ENCODE measurements at regions not wholly inside any gene's neighbourhood (a gene's known extent, or its start where the extent isn't known, plus 50 kb on each side); places are given as distances from the start of the nearest gene placed in this dataset.

DNA sequence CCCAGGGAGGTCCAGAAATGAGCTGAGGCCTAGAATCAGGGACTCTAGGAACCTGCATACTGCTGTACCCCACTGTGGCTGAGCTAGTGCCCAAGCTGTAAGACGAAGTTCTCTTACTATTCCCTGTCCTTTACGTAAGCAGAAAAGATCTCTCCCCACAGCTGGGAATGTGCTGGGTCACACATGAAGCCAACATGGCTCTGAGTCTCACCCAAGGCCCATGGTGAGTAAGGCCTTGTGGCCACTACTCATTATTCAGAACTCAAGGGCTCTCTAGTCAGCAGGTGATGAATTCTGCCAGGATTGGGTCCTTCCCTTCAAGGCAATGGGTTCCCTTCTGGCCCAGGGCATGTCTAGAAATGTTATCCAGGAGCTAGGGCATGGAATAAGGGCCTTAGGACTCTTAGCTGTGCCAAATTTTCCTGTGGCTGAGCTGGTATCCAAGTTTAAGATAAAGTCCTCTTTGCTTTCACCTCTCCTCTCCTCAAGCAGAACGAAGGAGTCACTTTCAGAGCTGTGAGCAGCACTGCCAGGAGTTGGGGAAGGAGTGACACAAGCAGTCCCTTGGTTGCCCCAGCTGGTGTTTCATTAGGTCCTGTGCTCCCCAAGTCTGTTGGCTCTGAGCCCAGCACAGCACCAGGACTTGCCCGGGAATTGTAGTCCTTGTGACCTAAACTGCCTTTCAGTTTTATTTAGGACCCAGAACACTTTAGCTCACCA lies 707.6 kb downstream of the SLC4A3 start:
- no peak overlapping the region for H3K9ac ChIP-seq (ENCODE audit: low read length)
- no peak overlapping the region for H3K4me3 ChIP-seq (ENCODE audit: low read depth, low read length)
- no peaks in the 10 kb centered on the region for H3K36me3 ChIP-seq (ENCODE audit: control insufficient read depth, insufficient read depth, low read length)
- no peaks in the 10 kb centered on the region for H3K4me1 ChIP-seq (ENCODE audit: control insufficient read depth, insufficient read depth, low read length)
- no peaks in the 10 kb centered on the region for H3K27me3 ChIP-seq (ENCODE audit: control insufficient read depth, insufficient read depth, low read length)
- no peak overlapping the region for H3K27ac ChIP-seq (ENCODE audit: low read depth, low read length)
- no peaks in the 10 kb centered on the region for H3K9me3 ChIP-seq (ENCODE audit: control insufficient read depth, insufficient read depth, low read depth, low read length)

DNA sequence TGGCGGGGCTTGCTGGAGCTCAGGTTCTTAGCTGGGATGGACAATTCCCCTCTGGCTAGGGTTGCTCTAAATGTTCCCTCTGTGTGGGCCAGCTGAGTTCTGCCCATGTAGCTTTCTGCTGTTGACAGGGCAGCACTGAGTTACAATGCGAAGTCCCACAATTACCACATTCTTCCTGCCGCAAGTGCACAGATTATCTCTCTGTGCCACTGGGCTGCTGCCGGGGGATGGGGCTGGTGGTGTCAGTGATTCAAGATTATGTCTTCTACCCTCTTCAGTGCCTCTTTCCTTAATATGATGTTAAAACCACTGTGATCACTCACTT lies 708.1 kb downstream of the SLC4A3 start:
- no peak overlapping the region for H3K27ac ChIP-seq (ENCODE audit: low read depth, low read length)
- H3K36me3 ChIP-seq (ENCODE audit: control insufficient read depth, insufficient read depth, low read length): no peaks in the 10 kb centered on the region
- H3K4me1 ChIP-seq (ENCODE audit: control insufficient read depth, insufficient read depth, low read length): no peaks in the 10 kb centered on the region
- no peaks in the 10 kb centered on the region for H3K27me3 ChIP-seq (ENCODE audit: control insufficient read depth, insufficient read depth, low read length)
- no peak overlapping the region for H3K4me3 ChIP-seq (ENCODE audit: low read depth, low read length)
- H3K9me3 ChIP-seq (ENCODE audit: control insufficient read depth, insufficient read depth, low read depth, low read length): no peaks in the 10 kb centered on the region
- no peak overlapping the region for H3K9ac ChIP-seq (ENCODE audit: low read length)

DNA sequence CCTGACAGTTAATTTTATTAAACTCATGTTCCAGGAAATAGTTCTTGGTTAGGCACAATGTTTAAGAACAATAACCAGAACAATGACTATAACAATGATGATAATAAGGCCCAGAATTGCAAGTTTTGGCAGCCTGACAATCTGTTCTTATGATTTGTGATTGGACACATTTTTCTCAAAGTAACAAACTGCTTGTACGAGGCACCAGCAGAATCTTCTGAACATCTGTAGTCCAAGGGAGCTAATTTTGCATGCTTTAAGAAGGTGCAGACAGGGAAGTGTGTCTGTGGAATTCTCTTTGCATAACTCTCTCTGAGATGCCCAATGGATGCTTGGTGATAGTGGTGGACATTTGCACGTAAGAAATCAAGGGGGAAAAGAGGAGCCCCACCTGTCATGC lies 709.3 kb downstream of the SLC4A3 start:
- H3K36me3 ChIP-seq (ENCODE audit: control insufficient read depth, insufficient read depth, low read length): no peaks in the 10 kb centered on the region
- H3K27me3 ChIP-seq (ENCODE audit: control insufficient read depth, insufficient read depth, low read length): no peaks in the 10 kb centered on the region
- H3K9me3 ChIP-seq (ENCODE audit: control insufficient read depth, insufficient read depth, low read depth, low read length): no peaks in the 10 kb centered on the region
- H3K9ac ChIP-seq (ENCODE audit: low read length): no peak overlapping the region
- H3K4me3 ChIP-seq (ENCODE audit: low read depth, low read length): no peak overlapping the region
- no peaks in the 10 kb centered on the region for H3K4me1 ChIP-seq (ENCODE audit: control insufficient read depth, insufficient read depth, low read length)
- no peak overlapping the region for H3K27ac ChIP-seq (ENCODE audit: low read depth, low read length)

DNA sequence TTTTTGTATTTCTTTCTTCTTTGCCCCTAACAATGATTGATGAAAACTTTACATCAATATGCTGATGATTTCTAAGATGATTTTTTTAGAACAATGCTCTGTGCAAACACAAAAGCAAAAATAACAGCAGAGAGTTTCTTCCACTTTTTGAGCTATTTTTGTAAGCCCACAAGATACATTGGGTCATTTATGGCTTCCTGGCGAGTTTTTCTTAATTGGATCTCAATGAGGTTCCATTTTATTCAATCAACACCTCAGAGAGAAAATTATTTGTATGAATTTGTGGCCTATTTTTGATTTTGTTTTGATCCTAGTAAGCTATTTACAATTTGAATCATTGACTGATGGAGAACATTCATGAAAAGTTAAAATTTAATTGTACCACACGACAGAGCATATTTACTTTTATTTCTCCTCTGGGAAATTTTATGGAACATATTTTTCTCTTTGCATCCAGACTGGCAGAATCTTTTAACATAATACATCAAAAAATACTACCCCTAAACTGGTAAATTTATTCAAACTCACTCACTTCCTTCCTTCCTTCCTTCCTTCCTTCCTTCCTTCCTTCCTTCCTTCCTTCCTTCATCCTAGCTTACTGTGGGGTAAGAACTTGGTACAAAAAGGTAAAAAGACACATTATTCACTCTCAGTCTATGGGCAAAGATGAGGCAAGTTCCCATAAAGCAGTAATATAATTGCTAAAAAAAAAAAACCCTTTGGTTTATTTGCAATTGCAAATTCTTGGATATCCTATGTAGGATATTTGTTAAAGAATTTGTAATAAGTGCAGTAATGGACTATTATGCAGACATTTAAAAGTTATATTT lies 710.4 kb downstream of the SLC4A3 start:
- H3K4me1 ChIP-seq (ENCODE audit: control insufficient read depth, insufficient read depth, low read length): no peaks in the 10 kb centered on the region
- no peaks in the 10 kb centered on the region for H3K27me3 ChIP-seq (ENCODE audit: control insufficient read depth, insufficient read depth, low read length)
- no peak overlapping the region for H3K27ac ChIP-seq (ENCODE audit: low read depth, low read length)
- H3K9me3 ChIP-seq (ENCODE audit: control insufficient read depth, insufficient read depth, low read depth, low read length): no peaks in the 10 kb centered on the region
- H3K36me3 ChIP-seq (ENCODE audit: control insufficient read depth, insufficient read depth, low read length): no peaks in the 10 kb centered on the region
- H3K4me3 ChIP-seq (ENCODE audit: low read depth, low read length): no peak overlapping the region
- H3K9ac ChIP-seq (ENCODE audit: low read length): no peak overlapping the region

DNA sequence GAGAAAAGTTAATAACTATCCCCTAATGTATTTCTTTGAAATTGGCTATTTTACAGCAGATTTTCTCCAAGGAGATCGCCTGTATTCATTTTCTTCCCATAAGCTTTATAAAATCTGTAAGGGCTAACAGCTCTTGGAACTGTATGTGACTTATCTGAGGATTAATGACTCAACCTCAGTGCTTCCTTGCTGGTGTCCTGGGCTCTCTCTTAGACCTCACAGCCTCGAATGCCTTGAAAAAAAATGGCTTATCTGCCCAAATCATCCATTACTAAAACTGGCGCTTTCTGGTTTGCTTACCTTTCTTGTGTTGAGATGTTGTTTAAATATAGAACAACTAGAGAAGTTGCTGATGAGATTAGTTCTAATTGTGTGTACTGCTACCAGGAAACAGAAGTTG lies 713.6 kb downstream of the SLC4A3 start:
- no peak overlapping the region for H3K27ac ChIP-seq (ENCODE audit: low read depth, low read length)
- no peaks in the 10 kb centered on the region for H3K36me3 ChIP-seq (ENCODE audit: control insufficient read depth, insufficient read depth, low read length)

DNA sequence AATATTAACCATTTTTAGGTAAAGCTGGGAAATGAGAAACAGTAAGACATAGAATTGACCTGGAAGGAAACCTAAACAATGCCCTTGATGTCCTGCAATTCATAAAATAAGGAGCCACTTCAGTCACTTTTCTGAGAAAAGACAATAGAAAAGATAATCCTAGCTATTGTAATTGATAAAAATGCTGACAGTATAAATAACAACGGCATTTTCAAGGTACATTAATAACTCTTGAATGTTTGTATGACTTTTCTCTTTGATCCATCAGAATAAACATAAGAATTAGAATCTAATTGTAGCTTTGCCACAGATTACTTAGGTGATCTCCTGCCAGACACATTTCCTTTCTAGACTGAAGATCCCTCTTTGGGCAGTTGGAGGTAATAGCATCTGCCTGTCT lies 719.5 kb downstream of the SLC4A3 start:
- Histone ChIP-seq H3K36me3 (ENCODE audit: control insufficient read depth, insufficient read depth, low read length) (no peaks in the 10 kb centered on the region), H3K27ac (ENCODE audit: low read depth, low read length) (no peak overlapping the region), H3K4me3 (ENCODE audit: low read depth, low read length) (no peak overlapping the region), H3K4me1 (ENCODE audit: control insufficient read depth, insufficient read depth, low read length) (no peaks in the 10 kb centered on the region), H3K27me3 (ENCODE audit: control insufficient read depth, insufficient read depth, low read length) (no peaks in the 10 kb centered on the region), H3K9ac (ENCODE audit: low read length) (no peak overlapping the region), H3K9me3 (ENCODE audit: control insufficient read depth, insufficient read depth, low read depth, low read length) (no peaks in the 10 kb centered on the region)

More for the DNA sequence above, 713.6 kb downstream of the SLC4A3 start:
- Histone ChIP-seq H3K9ac (ENCODE audit: low read length) (no peak overlapping the region), H3K9me3 (ENCODE audit: control insufficient read depth, insufficient read depth, low read depth, low read length) (no peaks in the 10 kb centered on the region), H3K27me3 (ENCODE audit: control insufficient read depth, insufficient read depth, low read length) (no peaks in the 10 kb centered on the region), H3K4me3 (ENCODE audit: low read depth, low read length) (no peak overlapping the region), H3K4me1 (ENCODE audit: control insufficient read depth, insufficient read depth, low read length) (no peaks in the 10 kb centered on the region)

DNA sequence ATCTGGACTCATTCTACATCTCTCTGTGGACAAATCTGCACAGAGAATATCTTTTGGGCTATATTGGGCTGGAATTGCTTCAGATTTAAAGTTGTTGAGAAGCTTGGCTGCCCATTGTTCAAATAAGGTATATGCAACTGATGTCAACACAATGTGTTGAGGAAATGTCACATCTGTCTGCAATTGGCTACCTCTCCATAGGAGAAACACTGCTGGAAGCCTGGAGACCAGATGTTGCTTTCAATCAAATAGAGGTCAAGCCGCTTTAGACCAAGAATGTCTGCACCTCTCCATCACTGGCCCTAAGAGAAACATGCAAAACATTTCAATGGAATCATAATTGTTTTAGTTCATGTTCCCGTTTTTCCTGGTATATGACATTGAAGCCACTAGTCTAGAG lies 720.2 kb downstream of the SLC4A3 start:
- Histone ChIP-seq H3K36me3 (ENCODE audit: control insufficient read depth, insufficient read depth, low read length) (no peaks in the 10 kb centered on the region), H3K4me1 (ENCODE audit: control insufficient read depth, insufficient read depth, low read length) (no peaks in the 10 kb centered on the region), H3K27me3 (ENCODE audit: control insufficient read depth, insufficient read depth, low read length) (no peaks in the 10 kb centered on the region)

DNA sequence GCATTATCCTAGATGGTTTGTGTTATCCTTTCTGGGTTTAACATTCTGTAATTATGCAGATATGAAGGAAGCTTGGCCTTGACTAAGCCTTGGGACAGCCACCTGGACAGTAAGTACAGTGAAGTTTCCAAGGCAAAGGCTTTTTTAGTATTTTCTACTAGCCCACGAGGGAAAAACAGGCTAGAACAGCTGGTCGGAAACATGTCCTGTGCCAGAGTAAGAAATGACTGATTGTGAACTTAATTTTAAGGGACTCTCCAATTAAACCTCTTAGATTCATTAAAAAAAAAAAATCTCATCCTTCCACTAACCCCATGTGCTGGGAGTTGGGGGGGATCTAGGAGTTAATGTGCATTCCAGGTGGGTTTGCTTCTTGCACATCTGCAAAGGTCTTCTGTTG lies 720.8 kb downstream of the SLC4A3 start:
- Histone ChIP-seq H3K4me1 (ENCODE audit: control insufficient read depth, insufficient read depth, low read length) (no peaks in the 10 kb centered on the region), H3K9me3 (ENCODE audit: control insufficient read depth, insufficient read depth, low read depth, low read length) (no peaks in the 10 kb centered on the region), H3K36me3 (ENCODE audit: control insufficient read depth, insufficient read depth, low read length) (no peaks in the 10 kb centered on the region), H3K9ac (ENCODE audit: low read length) (no peak overlapping the region), H3K4me3 (ENCODE audit: low read depth, low read length) (no peak overlapping the region), H3K27ac (ENCODE audit: low read depth, low read length) (no peak overlapping the region), H3K27me3 (ENCODE audit: control insufficient read depth, insufficient read depth, low read length) (no peaks in the 10 kb centered on the region)

More for the DNA sequence above, 720.2 kb downstream of the SLC4A3 start:
- no peak overlapping the region for H3K27ac ChIP-seq (ENCODE audit: low read depth, low read length)
- no peaks in the 10 kb centered on the region for H3K9me3 ChIP-seq (ENCODE audit: control insufficient read depth, insufficient read depth, low read depth, low read length)
- H3K9ac ChIP-seq (ENCODE audit: low read length): no peak overlapping the region
- no peak overlapping the region for H3K4me3 ChIP-seq (ENCODE audit: low read depth, low read length)

DNA sequence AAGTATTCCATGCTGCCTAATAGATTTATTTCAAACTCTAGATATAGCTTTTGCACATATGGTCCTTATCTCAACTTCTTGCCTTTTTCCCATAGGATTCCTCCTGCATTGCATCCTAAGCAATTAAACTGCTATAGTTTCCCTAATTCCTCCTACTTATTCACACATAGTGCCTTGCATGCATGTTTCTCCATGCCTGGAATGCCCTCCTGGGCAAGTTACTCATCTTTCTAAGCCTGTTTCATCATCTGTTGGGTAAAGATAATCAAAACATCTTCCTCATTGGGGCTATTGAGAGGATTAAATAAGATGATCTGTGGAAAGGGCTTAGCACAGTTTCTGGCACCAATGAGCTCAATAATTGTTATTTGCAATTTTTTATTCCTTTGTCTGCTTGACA lies 726.5 kb downstream of the SLC4A3 start:
- no peaks in the 10 kb centered on the region for H3K36me3 ChIP-seq (ENCODE audit: control insufficient read depth, insufficient read depth, low read length)
- peaks cover 5% of the 10 kb centered on the region; the same call in 1 of the 2 replicates for H3K4me1 ChIP-seq (ENCODE audit: control insufficient read depth, insufficient read depth, low read length)
- no peak overlapping the region for H3K27ac ChIP-seq (ENCODE audit: low read depth, low read length)
- no peaks in the 10 kb centered on the region for H3K9me3 ChIP-seq (ENCODE audit: control insufficient read depth, insufficient read depth, low read depth, low read length)
- no peak overlapping the region for H3K4me3 ChIP-seq (ENCODE audit: low read depth, low read length)
- H3K9ac ChIP-seq (ENCODE audit: low read length): no peak overlapping the region
- no peaks in the 10 kb centered on the region for H3K27me3 ChIP-seq (ENCODE audit: control insufficient read depth, insufficient read depth, low read length)

DNA sequence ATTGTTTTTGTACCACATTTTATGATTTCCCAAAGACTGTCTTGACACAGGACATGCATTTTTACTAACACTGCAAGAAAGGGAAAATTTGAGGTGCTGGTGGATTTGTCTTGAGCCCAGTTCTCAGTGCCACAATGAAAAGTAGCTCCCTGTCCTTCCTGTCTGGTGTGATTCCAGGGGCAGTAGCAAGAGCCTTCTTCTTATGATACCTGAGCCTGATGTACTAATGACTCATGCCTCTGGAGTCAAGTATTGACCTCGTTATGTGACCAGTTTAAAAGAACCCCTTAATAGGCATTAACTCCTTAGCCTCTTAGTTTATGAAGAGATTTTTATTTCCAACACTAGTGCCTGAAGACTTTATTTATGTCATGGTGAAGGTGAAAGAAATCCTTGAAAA lies 728.6 kb downstream of the SLC4A3 start:
- H3K36me3 ChIP-seq (ENCODE audit: control insufficient read depth, insufficient read depth, low read length): no peaks in the 10 kb centered on the region
- H3K4me1 ChIP-seq (ENCODE audit: control insufficient read depth, insufficient read depth, low read length): peaks cover 5% of the 10 kb centered on the region; the same call in 1 of the 2 replicates
- no peak overlapping the region for H3K4me3 ChIP-seq (ENCODE audit: low read depth, low read length)
- 0 out of 2 replicates have a peak, but pooled peaks cover under 1% of the 10 kb centered on the region for H3K9me3 ChIP-seq (ENCODE audit: control insufficient read depth, insufficient read depth, low read depth, low read length)
- no peak overlapping the region for H3K27ac ChIP-seq (ENCODE audit: low read depth, low read length)
- H3K9ac ChIP-seq (ENCODE audit: low read length): no peak overlapping the region
- no peaks in the 10 kb centered on the region for H3K27me3 ChIP-seq (ENCODE audit: control insufficient read depth, insufficient read depth, low read length)

DNA sequence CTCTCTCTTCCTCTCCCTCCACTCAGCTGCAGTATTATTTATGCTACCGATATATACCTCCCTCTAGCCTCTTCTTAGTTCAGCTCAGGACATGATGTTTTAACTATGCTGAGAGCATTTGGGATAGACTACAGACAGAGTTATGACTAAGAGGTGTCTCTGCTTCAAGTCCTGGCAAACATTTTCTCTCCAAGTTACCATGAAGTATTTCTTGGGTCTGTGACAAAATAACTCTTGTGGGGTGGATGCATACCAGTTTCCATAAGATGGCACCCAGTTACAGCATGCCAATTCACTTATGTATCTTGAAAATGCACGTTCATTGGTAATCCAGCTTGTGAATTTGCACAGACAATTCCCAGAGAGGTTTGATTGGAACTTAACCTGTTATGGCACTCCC lies 737.6 kb downstream of the SLC4A3 start:
- H3K4me1 ChIP-seq (ENCODE audit: control insufficient read depth, insufficient read depth, low read length): no peaks in the 10 kb centered on the region
- H3K4me3 ChIP-seq (ENCODE audit: low read depth, low read length): no peak overlapping the region
- H3K9ac ChIP-seq (ENCODE audit: low read length): no peak overlapping the region
- H3K36me3 ChIP-seq (ENCODE audit: control insufficient read depth, insufficient read depth, low read length): no peaks in the 10 kb centered on the region
- H3K27me3 ChIP-seq (ENCODE audit: control insufficient read depth, insufficient read depth, low read length): no peaks in the 10 kb centered on the region
- H3K9me3 ChIP-seq (ENCODE audit: control insufficient read depth, insufficient read depth, low read depth, low read length): 0 out of 2 replicates have a peak, but pooled peaks cover 3% of the 10 kb centered on the region
- no peak overlapping the region for H3K27ac ChIP-seq (ENCODE audit: low read depth, low read length)

Data from HUES6 (cell line).